OCI-LY7 (cell line): ENCODE measurements at regions not wholly inside any gene's neighbourhood (a gene's known extent, or its start where the extent isn't known, plus 50 kb on each side); places are given as distances from the start of the nearest gene placed in this dataset.

Experiments
- BruUV-seq: library from RNA; stranded (reverse); fragments of 400-500 nt; replicated peaks from 2 replicates; lab custom pipeline; 2021; lab: Mats Ljungman, UMichigan
- CTCF ChIA-PET: fragments of 300-600 bp; sonication (Branson Sonifier 250); formaldehyde crosslinking; loops from one replicate; lab custom pipeline; 2022; ENCODE audit warnings: antibody characterized with exemption; ENCODE audit not compliant: unreplicated experiment; lab: Charles Lee
- POLR2A ChIA-PET: fragments of 300-600 bp; sonication (Branson Sonifier 250); formaldehyde crosslinking; loops from one replicate; lab custom pipeline; 2022; ENCODE audit warnings: antibody characterized with exemption; lab: Charles Lee
- DNase-seq: peaks from one replicate; pipeline ENCODE4 v3.0.0-alpha.2; 2015; ENCODE audit warnings: low spot score
- H2AFZ ChIP-seq: fragments of 200-600 bp; sonication (generic), shearing (Covaris generic); 2 replicates; pipeline ENCODE4 v1.6.1; 2014; ENCODE audit warnings: mild to moderate bottlenecking, antibody characterized with exemption, low read length, moderate library complexity
- H3K27ac ChIP-seq: fragments of 200-600 bp; sonication (generic); 2 replicates; pipeline ENCODE4 v1.5.1; 2014; ENCODE audit warnings: mixed run types, low read depth, mild to moderate bottlenecking, moderate library complexity, low read length, inconsistent platforms; ENCODE audit not compliant: poor library complexity, severe bottlenecking
- H3K36me3 ChIP-seq: fragments of 200-600 bp; sonication (generic); 2 replicates; pipeline ENCODE4 v1.6.1; 2014; ENCODE audit warnings: mild to moderate bottlenecking, antibody characterized with exemption, low read length, moderate library complexity, mixed read lengths; ENCODE audit not compliant: insufficient read depth
- H3K4me1 ChIP-seq: fragments of 200-600 bp; sonication (generic); 2 replicates; pipeline ENCODE4 v1.5.1; 2014; ENCODE audit warnings: mild to moderate bottlenecking, low read length; ENCODE audit not compliant: insufficient read depth, poor library complexity, severe bottlenecking
- H3K4me2 ChIP-seq: fragments of 200-600 bp; sonication (generic); 2 replicates; pipeline ENCODE4 v1.6.1; 2014; ENCODE audit warnings: mild to moderate bottlenecking, low read length
- H3K4me3 ChIP-seq: fragments of 200-600 bp; sonication (generic); 2 replicates; pipeline ENCODE4 v1.5.1; 2014; ENCODE audit warnings: mild to moderate bottlenecking, low read depth, low read length; ENCODE audit not compliant: poor library complexity, severe bottlenecking
- H3K79me2 ChIP-seq: fragments of 200-600 bp; sonication (generic); 2 replicates; pipeline ENCODE4 v1.6.1; 2016; ENCODE audit warnings: low read depth, mild to moderate bottlenecking, low read length, moderate library complexity, mixed read lengths; ENCODE audit not compliant: insufficient read depth
- H3K9me2 ChIP-seq: fragments of 200-600 bp; sonication (generic); 2 replicates; pipeline ENCODE4 v1.6.1; 2016; ENCODE audit warnings: mild to moderate bottlenecking, low read length, mixed read lengths; ENCODE audit not compliant: insufficient read depth
- H3K9me3 ChIP-seq: fragments of 200-600 bp; sonication (generic); 2 replicates; pipeline ENCODE4 v1.6.1; 2014; ENCODE audit warnings: mild to moderate bottlenecking, mixed run types, low read length, mixed read lengths
- H4K20me1 ChIP-seq: fragments of 200-600 bp; sonication (generic); 2 replicates; pipeline ENCODE4 v1.6.1; 2014; ENCODE audit warnings: mild to moderate bottlenecking, antibody characterized with exemption, low read length, moderate library complexity, mixed read lengths; ENCODE audit not compliant: insufficient read depth
- CTCF ChIP-seq: fragments of 200-600 bp; sonication (generic); conservative IDR thresholded peaks from 2 replicates; pipeline ENCODE4 v1.5.1; 2014; ENCODE audit warnings: mild to moderate bottlenecking, antibody characterized with exemption, low read length, moderate library complexity, mixed read lengths
- EZH2phosphoT487 ChIP-seq: fragments of 200-600 bp; sonication (generic); IDR thresholded peaks from 2 replicates; pipeline ENCODE4 v1.6.1; 2018; ENCODE audit warnings: low read depth, borderline replicate concordance, mild to moderate bottlenecking, mixed run types, antibody characterized with exemption, low read length, moderate library complexity, mixed read lengths
- intact Hi-C: fragments of 100-400 bp; cut with micrococcal nuclease; formaldehyde crosslinking; loops from one replicate; pipeline ENCODE4 v1.10.0; 2022; ENCODE audit not compliant: unreplicated experiment

- BruUV-seq: no TSS peak
- H3K9me2 ChIP-seq: no peaks in the 10 kb centered on the region
- H3K9me3 ChIP-seq: no peaks in the 10 kb centered on the region
- H2AFZ ChIP-seq: no peak overlapping the region
- TF ChIP-seq EZH2phosphoT487 (no peak), CTCF (no peak)
- no peaks in the 10 kb centered on the region for H4K20me1 ChIP-seq
- no peak overlapping the region for H3K4me2 ChIP-seq
- no peak for DNase-seq
- CTCF ChIA-PET: no interaction called here
- H3K4me1 ChIP-seq: no peaks in the 10 kb centered on the region
- H3K27ac ChIP-seq: no peak overlapping the region
- intact Hi-C loops: no loop called here
- POLR2A ChIA-PET: no interaction called here
- H3K4me3 ChIP-seq: no peak overlapping the region
- no peaks in the 10 kb centered on the region for H3K36me3 ChIP-seq
- no peaks in the 10 kb centered on the region for H3K79me2 ChIP-seq
Observed at GRCh38 chr12:87137220-87137619, 881.0 kb upstream of the MGAT4C start.

- no peak overlapping the region for H3K27ac ChIP-seq
- H4K20me1 ChIP-seq: no peaks in the 10 kb centered on the region
- intact Hi-C loops: no loop called here
- H3K4me1 ChIP-seq: no peaks in the 10 kb centered on the region
- ChIA-PET POLR2A (interaction anchor here (0.5 kb wide), 1 partner anchor 625 kb away, joined by 4 read pairs; no protein-coding TSS in a partner anchor), CTCF (no interaction called here)
- no peak overlapping the region for H3K4me3 ChIP-seq
- H3K4me2 ChIP-seq: no peak overlapping the region
- H3K9me3 ChIP-seq: no peaks in the 10 kb centered on the region
- no peak overlapping the region for H2AFZ ChIP-seq
- BruUV-seq: no TSS peak
- no peaks in the 10 kb centered on the region for H3K79me2 ChIP-seq
- no peaks in the 10 kb centered on the region for H3K36me3 ChIP-seq
- DNase-seq: no peak
- H3K9me2 ChIP-seq: no peaks in the 10 kb centered on the region
- TF ChIP-seq CTCF: no peak
- TF ChIP-seq EZH2phosphoT487: no peak
Observed at GRCh38 chr12:87136330-87136976, 880.3 kb upstream of the MGAT4C start.

GRCh38 chr12:87127272-87127671, 871.1 kb upstream of the MGAT4C start:
- no peak overlapping the region for H2AFZ ChIP-seq
- H3K4me3 ChIP-seq: no peak overlapping the region
- ChIA-PET CTCF (no interaction called here), POLR2A (no interaction called here)
- H3K4me2 ChIP-seq: no peak overlapping the region
- intact Hi-C loops: no loop called here
- DNase-seq: no peak
- no peaks in the 10 kb centered on the region for H4K20me1 ChIP-seq
- H3K36me3 ChIP-seq: no peaks in the 10 kb centered on the region
- H3K9me3 ChIP-seq: peaks cover 6% of the 10 kb centered on the region; the same call in 1 of the 2 replicates
- H3K9me2 ChIP-seq: no peaks in the 10 kb centered on the region
- H3K4me1 ChIP-seq: no peaks in the 10 kb centered on the region
- no peaks in the 10 kb centered on the region for H3K79me2 ChIP-seq
- TF ChIP-seq EZH2phosphoT487: no peak
- TF ChIP-seq CTCF: no peak
- no peak overlapping the region for H3K27ac ChIP-seq
- no TSS peak for BruUV-seq
